DOHH2 (cell line): ENCODE measurements at regions not wholly inside any gene's neighbourhood (a gene's known extent, or its start where the extent isn't known, plus 50 kb on each side); places are given as distances from the start of the nearest gene placed in this dataset.

Source experiments
- EZH2phosphoT487 ChIP-seq: fragments of 200-600 bp; sonication (generic); IDR thresholded peaks from 2 replicates; pipeline ENCODE4 v1.6.1; 2017; ENCODE audit warnings: borderline replicate concordance, mild to moderate bottlenecking, antibody characterized with exemption, low read length, moderate library complexity, mixed read lengths
- TF ChIP-seq, protein P1 (sequence below): fragments of 200-600 bp; sonication (generic); IDR thresholded peaks from one replicate; pipeline ENCODE4 v1.5.1; 2014; ENCODE audit warnings: antibody characterized with exemption, mild to moderate bottlenecking, low read depth, low read length; ENCODE audit not compliant: poor library complexity, severe bottlenecking

DNA sequence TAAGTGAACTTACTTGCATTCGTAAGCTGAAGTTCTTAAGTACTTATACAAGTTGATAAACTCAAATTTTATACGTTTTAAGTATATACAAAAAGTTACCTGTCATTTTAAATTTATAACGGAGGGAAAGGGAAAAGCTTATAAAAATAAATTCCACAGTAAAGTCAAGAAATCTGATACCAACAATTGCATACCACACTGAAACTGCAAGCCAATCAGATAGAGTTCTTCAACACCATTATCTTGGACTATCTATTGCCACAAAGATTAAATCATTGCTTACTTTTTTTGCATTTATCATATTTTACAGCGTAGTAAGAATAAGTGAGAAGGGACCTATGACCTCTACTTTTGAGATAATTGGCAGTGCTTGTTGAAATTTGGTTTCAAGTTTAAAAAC lies 386.7 kb downstream of the TFAP2A start:
- TF ChIP-seq, protein P1, sequence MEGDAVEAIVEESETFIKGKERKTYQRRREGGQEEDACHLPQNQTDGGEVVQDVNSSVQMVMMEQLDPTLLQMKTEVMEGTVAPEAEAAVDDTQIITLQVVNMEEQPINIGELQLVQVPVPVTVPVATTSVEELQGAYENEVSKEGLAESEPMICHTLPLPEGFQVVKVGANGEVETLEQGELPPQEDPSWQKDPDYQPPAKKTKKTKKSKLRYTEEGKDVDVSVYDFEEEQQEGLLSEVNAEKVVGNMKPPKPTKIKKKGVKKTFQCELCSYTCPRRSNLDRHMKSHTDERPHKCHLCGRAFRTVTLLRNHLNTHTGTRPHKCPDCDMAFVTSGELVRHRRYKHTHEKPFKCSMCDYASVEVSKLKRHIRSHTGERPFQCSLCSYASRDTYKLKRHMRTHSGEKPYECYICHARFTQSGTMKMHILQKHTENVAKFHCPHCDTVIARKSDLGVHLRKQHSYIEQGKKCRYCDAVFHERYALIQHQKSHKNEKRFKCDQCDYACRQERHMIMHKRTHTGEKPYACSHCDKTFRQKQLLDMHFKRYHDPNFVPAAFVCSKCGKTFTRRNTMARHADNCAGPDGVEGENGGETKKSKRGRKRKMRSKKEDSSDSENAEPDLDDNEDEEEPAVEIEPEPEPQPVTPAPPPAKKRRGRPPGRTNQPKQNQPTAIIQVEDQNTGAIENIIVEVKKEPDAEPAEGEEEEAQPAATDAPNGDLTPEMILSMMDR = no peak
- TF ChIP-seq EZH2phosphoT487 = no peak
